ENCODE measurements at regions not wholly inside any gene's neighbourhood (a gene's known extent, or its start where the extent isn't known, plus 50 kb on each side); places are given as distances from the start of the nearest gene placed in this dataset.

GRCh38 chr6:48472535-48472934 is 361.5 kb upstream of the PTCHD4 start:
- ATAC-seq, result no peak
- H3K27ac ChIP-seq, result no peak overlapping the region
- H3K9me3 ChIP-seq, result no peaks in the 10 kb centered on the region
- peaks cover 4% of the 10 kb centered on the region for H3K27me3 ChIP-seq
- no peaks in the 10 kb centered on the region for H3K4me1 ChIP-seq
- no peak overlapping the region for H3K4me3 ChIP-seq
- H3K36me3 ChIP-seq, result no peaks in the 10 kb centered on the region
- 71 to 90% methylated on average over 2 of the region's 2 CpGs for WGBS, 2 donors (ENCODE audit: low coverage in 1 of 2)
- TF ChIP-seq POLR2AphosphoS5 (IDR thresholded peaks at IDR 0.05) (no peak), POLR2A (IDR thresholded peaks at IDR 0.05) (no peak), EP300 (IDR thresholded peaks at IDR 0.05) (no peak), CTCF (IDR thresholded peaks at IDR 0.05) (no peak)

GRCh38 chr6:48472091-48472490 is 361.1 kb upstream of the PTCHD4 start:
- H3K9me3 ChIP-seq, result no peaks in the 10 kb centered on the region
- no peak for TF ChIP-seq POLR2A (IDR thresholded peaks at IDR 0.05)
- no peak for TF ChIP-seq CTCF (IDR thresholded peaks at IDR 0.05)
- TF ChIP-seq POLR2AphosphoS5 (IDR thresholded peaks at IDR 0.05), result no peak
- TF ChIP-seq EP300 (IDR thresholded peaks at IDR 0.05), result no peak
- no peaks in the 10 kb centered on the region for H3K36me3 ChIP-seq
- no peak overlapping the region for H3K4me3 ChIP-seq
- no peak for ATAC-seq
- H3K27ac ChIP-seq, result no peak overlapping the region
- H3K27me3 ChIP-seq, result peaks cover 4% of the 10 kb centered on the region
- no peaks in the 10 kb centered on the region for H3K4me1 ChIP-seq

- TF ChIP-seq POLR2A (IDR thresholded peaks at IDR 0.05) (no peak), POLR2AphosphoS5 (IDR thresholded peaks at IDR 0.05) (no peak)
- no peak overlapping the region for H3K27ac ChIP-seq
- H3K4me1 ChIP-seq, result no peaks in the 10 kb centered on the region
- H3K27me3 ChIP-seq, result peaks cover 4% of the 10 kb centered on the region
- WGBS, 2 donors (ENCODE audit: low coverage in 1 of 2), result 75 to 80% methylated on average over 1 of the region's 1 CpG
- ATAC-seq, result no peak
- H3K4me3 ChIP-seq, result no peak overlapping the region
- no peaks in the 10 kb centered on the region for H3K36me3 ChIP-seq
- H3K9me3 ChIP-seq, result no peaks in the 10 kb centered on the region
These were observed 360.3 kb upstream of the PTCHD4 start for GRCh38 chr6:48471326-48471725.

GRCh38 chr6:48449002-48449401 is 338.0 kb upstream of the PTCHD4 start:
- Histone ChIP-seq H3K9me3 (peaks cover 0 to 8% (median 0%) of the 10 kb centered on the region in 3 donors), H3K36me3 (no peaks in the 10 kb centered on the region), H3K27me3 (no peaks in the 10 kb centered on the region), H3K4me1 (no peaks in the 10 kb centered on the region), H3K4me3 (no peak overlapping the region), H3K27ac (no peak overlapping the region)
- no peak for TF ChIP-seq EP300 (IDR thresholded peaks at IDR 0.05)
- TF ChIP-seq POLR2AphosphoS5 (IDR thresholded peaks at IDR 0.05), result no peak
- no peak for TF ChIP-seq POLR2A (IDR thresholded peaks at IDR 0.05)
- TF ChIP-seq CTCF (IDR thresholded peaks at IDR 0.05), result no peak
- 69 to 86% methylated on average over 2 of the region's 2 CpGs for WGBS, 2 donors (ENCODE audit: low coverage in 1 of 2)
- ATAC-seq, result no peak

GRCh38 chr6:48447251-48447650 is 336.3 kb upstream of the PTCHD4 start:
- Histone ChIP-seq H3K27ac (no peak overlapping the region), H3K4me1 (no peaks in the 10 kb centered on the region), H3K36me3 (no peaks in the 10 kb centered on the region), H3K27me3 (no peaks in the 10 kb centered on the region), H3K4me3 (no peak overlapping the region), H3K9me3 (peaks cover 0 to 8% (median 0%) of the 10 kb centered on the region in 3 donors)
- no peak for ATAC-seq
- WGBS, 2 donors (ENCODE audit: low coverage in 1 of 2), result 94 to 98% methylated on average over 4 to 5 of the region's 5 CpGs
- no peak for TF ChIP-seq POLR2A (IDR thresholded peaks at IDR 0.05)
- no peak for TF ChIP-seq EP300 (IDR thresholded peaks at IDR 0.05)

GRCh38 chr6:48429610-48430009 is 318.6 kb upstream of the PTCHD4 start:
- Histone ChIP-seq H3K4me1 (no peaks in the 10 kb centered on the region), H3K27me3 (no peaks in the 10 kb centered on the region), H3K9me3 (no peaks in the 10 kb centered on the region), H3K36me3 (no peaks in the 10 kb centered on the region), H3K4me3 (no peak overlapping the region), H3K27ac (no peak overlapping the region)
- ATAC-seq, result no peak
- no peak for TF ChIP-seq EP300 (IDR thresholded peaks at IDR 0.05)
- TF ChIP-seq CTCF (IDR thresholded peaks at IDR 0.05), result no peak

All from gastroesophageal sphincter (tissue), 4 donors.